Keratinocyte (primary cell): ENCODE measurements at regions not wholly inside any gene's neighbourhood (a gene's known extent, or its start where the extent isn't known, plus 50 kb on each side); places are given as distances from the start of the nearest gene placed in this dataset.

Experiments
- DNase-seq: peaks from one replicate; pipeline ENCODE4 v3.0.0-alpha.2; 2011; ENCODE audit warnings: low read depth, missing footprints, low spot score
- FAIRE-seq: peaks from 2 replicates; lab custom pipeline; 2011; peaks lifted over from hg19 to GRCh38; lab: Jason Lieb, UNC
- H2AFZ ChIP-seq: 2 replicates; pipeline ENCODE4 v1.6.0; 2012; ENCODE audit warnings: low read length, control low read depth, inconsistent platforms; ENCODE audit not compliant: control insufficient read depth
- H3K27ac ChIP-seq: 2 replicates; pipeline ENCODE4 v1.5.1; 2011; ENCODE audit warnings: low read length; ENCODE audit not compliant: control insufficient read depth, insufficient read depth
- H3K27me3 ChIP-seq: 3 replicates; pipeline ENCODE4 v1.6.0; 2011; ENCODE audit warnings: low read length; ENCODE audit not compliant: control insufficient read depth, insufficient read depth; ENCODE audit errors: extremely low read depth
- H3K36me3 ChIP-seq, 2 experiments: 2 replicates in 1 of 2; 3 replicates in 1 of 2; pipeline ENCODE4 v1.5.1; 2011; ENCODE audit warnings: low read length in 2 of 2, mild to moderate bottlenecking in 1 of 2; ENCODE audit not compliant: control insufficient read depth in 2 of 2, insufficient read depth in 2 of 2; ENCODE audit errors: extremely low read depth in 1 of 2
- H3K4me1 ChIP-seq: 3 replicates; pipeline ENCODE4 v1.5.1; 2011; ENCODE audit warnings: low read length; ENCODE audit not compliant: control insufficient read depth, insufficient read depth; ENCODE audit errors: extremely low read depth
- H3K4me2 ChIP-seq: 3 replicates; pipeline ENCODE4 v1.6.0; 2011; ENCODE audit warnings: low read depth, low read length; ENCODE audit not compliant: control insufficient read depth, insufficient read depth; ENCODE audit errors: extremely low read depth
- H3K4me3 ChIP-seq, 3 experiments: fragments of 200-600 bp in 1 of 3; sonication (generic) in 1 of 3; 2 replicates in 2 of 3; 3 replicates in 1 of 3; pipeline ENCODE4 v1.5.1; 2011 to 2016; ENCODE audit warnings: low read length in 3 of 3, mild to moderate bottlenecking in 3 of 3, control low read depth in 2 of 3, inconsistent platforms in 1 of 3, low read depth in 1 of 3, mixed read lengths in 1 of 3, mixed run types in 1 of 3, moderate library complexity in 1 of 3; ENCODE audit not compliant: control insufficient read depth in 2 of 3, insufficient read depth in 2 of 3; ENCODE audit errors: extremely low read depth in 1 of 3
- H3K79me2 ChIP-seq: 2 replicates; pipeline ENCODE4 v1.6.0; 2012; ENCODE audit warnings: low read length; ENCODE audit not compliant: control insufficient read depth, insufficient read depth
- H3K9ac ChIP-seq: 3 replicates; pipeline ENCODE4 v1.6.0; 2011; ENCODE audit warnings: low read length; ENCODE audit not compliant: control insufficient read depth, insufficient read depth; ENCODE audit errors: extremely low read depth
- H3K9me1 ChIP-seq: 3 replicates; pipeline ENCODE4 v1.6.0; 2011; ENCODE audit warnings: low read length; ENCODE audit not compliant: control insufficient read depth, insufficient read depth; ENCODE audit errors: extremely low read depth
- H3K9me3 ChIP-seq: 2 replicates; pipeline ENCODE4 v1.5.1; 2012; ENCODE audit warnings: low read depth, low read length; ENCODE audit not compliant: control insufficient read depth
- H4K20me1 ChIP-seq: 3 replicates; pipeline ENCODE4 v1.6.0; 2011; ENCODE audit warnings: low read length; ENCODE audit not compliant: control insufficient read depth, insufficient read depth; ENCODE audit errors: extremely low read depth
- CTCF ChIP-seq, 3 experiments: IDR thresholded peaks in 1 of 3; conservative IDR thresholded peaks in 1 of 3; optimal IDR thresholded peaks in 1 of 3; 2 replicates in 2 of 3; 3 replicates in 1 of 3; pipeline versions ENCODE3 to v1.5.1; 2011; ENCODE audit warnings: low read length in 3 of 3, mild to moderate bottlenecking in 3 of 3, moderate library complexity in 2 of 3, control low read depth in 1 of 3, inconsistent platforms in 1 of 3; ENCODE audit not compliant: insufficient read depth in 2 of 3; ENCODE audit errors: extremely low read depth in 1 of 3
- EZH2 ChIP-seq: IDR thresholded peaks from one replicate; pipeline ENCODE4 v1.6.1; 2012; ENCODE audit warnings: inconsistent platforms, mild to moderate bottlenecking, low read length, moderate library complexity
- dilution Hi-C: fragments of 300-500 bp; cut with MboI; formaldehyde crosslinking; loops from one replicate; pipeline ENCODE4 v1.7.0; 2020; ENCODE audit warnings: low sequenced_read_pairs; ENCODE audit not compliant: extremely low pct_ligation_motif_present

- DNase-seq (no peak), FAIRE-seq (no peak)
- dilution Hi-C loops, result no loop called here
- Histone ChIP-seq H3K4me2 (no peak overlapping the region), H3K36me3 (no peaks in the 10 kb centered on the region), H3K4me1 (no peaks in the 10 kb centered on the region), H4K20me1 (no peaks in the 10 kb centered on the region), H3K4me3 (no peak overlapping the region), H3K27me3 (no peaks in the 10 kb centered on the region), H3K27ac (no peak overlapping the region), H2AFZ (no peak overlapping the region), H3K79me2 (no peaks in the 10 kb centered on the region), H3K9ac (no peak overlapping the region), H3K9me3 (no peaks in the 10 kb centered on the region), H3K9me1 (no peaks in the 10 kb centered on the region)
- no peak for TF ChIP-seq EZH2
- no peak for TF ChIP-seq CTCF (optimal IDR thresholded peaks at IDR 0.05 in 1 of 3, IDR thresholded peaks at IDR 0.05 in 1 of 3, conservative IDR thresholded peaks at IDR 0.05 in 1 of 3; ENCODE audit: extremely low read depth in 1 of 3, insufficient read depth in 2 of 3, low read length in 3 of 3)
These were observed 336.3 kb upstream of the TRAM1L1 start for GRCh38 chr4:117421706-117422105.

GRCh38 chr4:117422297-117422696 lies 336.9 kb upstream of the TRAM1L1 start:
- TF ChIP-seq EZH2 (no peak), CTCF (optimal IDR thresholded peaks at IDR 0.05 in 1 of 3, IDR thresholded peaks at IDR 0.05 in 1 of 3, conservative IDR thresholded peaks at IDR 0.05 in 1 of 3; ENCODE audit: extremely low read depth in 1 of 3, insufficient read depth in 2 of 3, low read length in 3 of 3) (no peak)
- Histone ChIP-seq H3K27me3 (no peaks in the 10 kb centered on the region), H2AFZ (no peak overlapping the region), H3K4me2 (no peak overlapping the region), H3K36me3 (no peaks in the 10 kb centered on the region), H3K79me2 (no peaks in the 10 kb centered on the region), H4K20me1 (no peaks in the 10 kb centered on the region), H3K4me3 (no peak overlapping the region), H3K27ac (no peak overlapping the region), H3K4me1 (no peaks in the 10 kb centered on the region), H3K9me3 (no peaks in the 10 kb centered on the region), H3K9me1 (no peaks in the 10 kb centered on the region), H3K9ac (no peak overlapping the region)
- dilution Hi-C loops, result no loop called here
- DNase-seq (no peak), FAIRE-seq (no peak)
